ENCODE measurements at regions not wholly inside any gene's neighbourhood (a gene's known extent, or its start where the extent isn't known, plus 50 kb on each side); places are given as distances from the start of the nearest gene placed in this dataset.

DNA sequence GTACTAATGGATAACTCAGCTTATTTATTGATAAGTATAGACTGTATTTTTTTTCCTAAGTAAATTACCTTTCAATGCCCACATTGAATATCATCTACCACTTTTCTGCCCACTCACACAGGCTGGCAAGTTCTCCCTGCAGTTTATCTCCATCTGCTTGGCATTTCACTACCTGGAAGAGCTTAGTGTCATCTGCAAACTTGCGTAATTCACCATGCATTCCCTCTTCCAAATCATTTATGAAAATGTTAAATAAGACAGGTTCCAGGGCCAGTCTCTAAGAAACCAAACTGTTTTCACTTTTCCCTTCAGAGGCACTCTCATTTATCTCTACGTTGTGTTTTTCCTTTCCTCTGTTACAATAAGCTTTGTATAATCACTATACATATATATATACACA, 1076.6 kb downstream of the IGSF11 start (continued):
- TF ChIP-seq, protein P1, sequence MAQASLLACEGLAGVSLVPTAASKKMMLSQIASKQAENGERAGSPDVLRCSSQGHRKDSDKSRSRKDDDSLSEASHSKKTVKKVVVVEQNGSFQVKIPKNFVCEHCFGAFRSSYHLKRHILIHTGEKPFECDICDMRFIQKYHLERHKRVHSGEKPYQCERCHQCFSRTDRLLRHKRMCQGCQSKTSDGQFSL (CRISPR knock-in tag; IDR thresholded peaks at IDR 0.05), result no peak
- TF ChIP-seq, protein P1 (tag; IDR thresholded peaks at IDR 0.05), result no peak
- TF ChIP-seq MCM2 (IDR thresholded peaks at IDR 0.05; ENCODE audit: low read depth), result no peak
- TF ChIP-seq U2AF2 (optimal IDR thresholded peaks at IDR 0.05; ENCODE audit: low read depth, low read length), result no peak
- TF ChIP-seq ASH1L (IDR thresholded peaks at IDR 0.05; ENCODE audit: borderline replicate concordance, low read depth, partially characterized antibody), result no peak
- TF ChIP-seq PTRF (tag; IDR thresholded peaks at IDR 0.05), result no peak
- TF ChIP-seq POLR2AphosphoS2 (IDR thresholded peaks at IDR 0.05; ENCODE audit: low read length), result no peak
- TF ChIP-seq MYNN (IDR thresholded peaks at IDR 0.05), result no peak
- no peak for TF ChIP-seq MYNN (CRISPR knock-in tag; IDR thresholded peaks at IDR 0.05)

DNA sequence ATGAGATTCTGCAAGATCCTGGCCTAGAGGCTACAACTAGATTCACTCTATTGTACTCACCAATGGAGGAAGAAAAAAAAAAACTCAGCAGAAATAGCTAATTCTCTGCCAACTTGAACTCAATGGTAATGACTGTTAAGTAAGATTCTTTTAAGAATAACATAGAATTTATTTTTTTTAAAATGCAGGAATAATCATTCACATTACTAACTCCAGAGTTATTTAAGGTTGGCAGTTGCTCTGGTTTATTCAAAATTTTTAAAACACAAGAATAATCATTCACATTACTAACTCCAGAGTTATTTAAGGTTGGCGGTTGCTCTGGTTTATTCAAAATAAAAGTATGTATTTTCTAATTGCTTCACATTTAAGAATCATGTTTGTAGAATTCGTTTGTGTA, 1071.9 kb downstream of the IGSF11 start:
- no peaks in the 10 kb centered on the region for H3K4me1 ChIP-seq (replicated peaks in 1 of 2; ENCODE audit: control insufficient read depth in 2 of 2, insufficient read depth in 2 of 2, low read length in 2 of 2)
- H3K27ac ChIP-seq (ENCODE audit: extremely low read depth, low read depth, low read length), result no peak overlapping the region
- in situ Hi-C loops (cut with MboI) (no loop called here), intact Hi-C loops (cut with micrococcal nuclease) (no loop called here)
- H3K27me3 ChIP-seq (ENCODE audit: control insufficient read depth in 2 of 2, insufficient read depth in 2 of 2, low read length in 2 of 2), result no peaks in the 10 kb centered on the region
- no peaks in the 10 kb centered on the region for H3K36me3 ChIP-seq (ENCODE audit: control insufficient read depth, insufficient read depth, low read length)
- no TSS peak for BruUV-seq (replicated peaks)
- POLR2A ChIA-PET, result no interaction called here
- ATAC-seq, result no peak
- no peak for DNase-seq (ENCODE audit: extremely low read depth in 1 of 4, low spot score in 3 of 4)
- H3K9me1 ChIP-seq (ENCODE audit: control insufficient read depth, insufficient read depth, low read length), result no peaks in the 10 kb centered on the region
- no peaks in the 10 kb centered on the region for H3K79me2 ChIP-seq (ENCODE audit: control insufficient read depth, insufficient read depth, low read length)
- WGBS (ENCODE audit: insufficient coverage, low coverage, missing lambda C conversion rate), result 2% methylated on average over 2 of the region's 2 CpGs
- FAIRE-seq, result no peak
- H3K9me3 ChIP-seq (replicated peaks; ENCODE audit: control insufficient read depth, insufficient read depth, low read depth, low read length), result no peaks in the 10 kb centered on the region
- no peak overlapping the region for H3K4me2 ChIP-seq (ENCODE audit: insufficient read depth, low read length)
- no peak overlapping the region for H2AFZ ChIP-seq (ENCODE audit: low read depth, low read length)
- no peak overlapping the region for H3K4me3 ChIP-seq
- H3K9ac ChIP-seq (ENCODE audit: insufficient read depth in 1 of 2, low read depth in 2 of 2, low read length in 2 of 2), result no peak overlapping the region
- CTCF ChIA-PET (ENCODE audit: low intra/inter-chr PET ratio), result no interaction called here
- H4K20me1 ChIP-seq (replicated peaks; ENCODE audit: control insufficient read depth, insufficient read depth, low read length), result no peaks in the 10 kb centered on the region
- no peak for TF ChIP-seq HDAC2 (IDR thresholded peaks at IDR 0.05)
- TF ChIP-seq, protein P2, sequence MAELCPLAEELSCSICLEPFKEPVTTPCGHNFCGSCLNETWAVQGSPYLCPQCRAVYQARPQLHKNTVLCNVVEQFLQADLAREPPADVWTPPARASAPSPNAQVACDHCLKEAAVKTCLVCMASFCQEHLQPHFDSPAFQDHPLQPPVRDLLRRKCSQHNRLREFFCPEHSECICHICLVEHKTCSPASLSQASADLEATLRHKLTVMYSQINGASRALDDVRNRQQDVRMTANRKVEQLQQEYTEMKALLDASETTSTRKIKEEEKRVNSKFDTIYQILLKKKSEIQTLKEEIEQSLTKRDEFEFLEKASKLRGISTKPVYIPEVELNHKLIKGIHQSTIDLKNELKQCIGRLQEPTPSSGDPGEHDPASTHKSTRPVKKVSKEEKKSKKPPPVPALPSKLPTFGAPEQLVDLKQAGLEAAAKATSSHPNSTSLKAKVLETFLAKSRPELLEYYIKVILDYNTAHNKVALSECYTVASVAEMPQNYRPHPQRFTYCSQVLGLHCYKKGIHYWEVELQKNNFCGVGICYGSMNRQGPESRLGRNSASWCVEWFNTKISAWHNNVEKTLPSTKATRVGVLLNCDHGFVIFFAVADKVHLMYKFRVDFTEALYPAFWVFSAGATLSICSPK (IDR thresholded peaks at IDR 0.05; ENCODE audit: borderline replicate concordance), result no peak
- TF ChIP-seq, protein P3, sequence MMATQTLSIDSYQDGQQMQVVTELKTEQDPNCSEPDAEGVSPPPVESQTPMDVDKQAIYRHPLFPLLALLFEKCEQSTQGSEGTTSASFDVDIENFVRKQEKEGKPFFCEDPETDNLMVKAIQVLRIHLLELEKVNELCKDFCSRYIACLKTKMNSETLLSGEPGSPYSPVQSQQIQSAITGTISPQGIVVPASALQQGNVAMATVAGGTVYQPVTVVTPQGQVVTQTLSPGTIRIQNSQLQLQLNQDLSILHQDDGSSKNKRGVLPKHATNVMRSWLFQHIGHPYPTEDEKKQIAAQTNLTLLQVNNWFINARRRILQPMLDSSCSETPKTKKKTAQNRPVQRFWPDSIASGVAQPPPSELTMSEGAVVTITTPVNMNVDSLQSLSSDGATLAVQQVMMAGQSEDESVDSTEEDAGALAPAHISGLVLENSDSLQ (IDR thresholded peaks at IDR 0.05), result no peak
- no peak for TF ChIP-seq ELF2 (CRISPR knock-in tag; IDR thresholded peaks at IDR 0.05)
- TF ChIP-seq PHF21A (IDR thresholded peaks at IDR 0.05; ENCODE audit: borderline replicate concordance, low read depth), result no peak
- TF ChIP-seq, protein P4, sequence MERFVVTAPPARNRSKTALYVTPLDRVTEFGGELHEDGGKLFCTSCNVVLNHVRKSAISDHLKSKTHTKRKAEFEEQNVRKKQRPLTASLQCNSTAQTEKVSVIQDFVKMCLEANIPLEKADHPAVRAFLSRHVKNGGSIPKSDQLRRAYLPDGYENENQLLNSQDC (CRISPR knock-in tag; IDR thresholded peaks at IDR 0.05), result no peak
- no peak for TF ChIP-seq CHD1 (IDR thresholded peaks at IDR 0.05; ENCODE audit: low read length)

All from K562 (cell line).